ENCODE measurements at regions not wholly inside any gene's neighbourhood (a gene's known extent, or its start where the extent isn't known, plus 50 kb on each side); places are given as distances from the start of the nearest gene placed in this dataset.
A peak's percentile ranks its signal among the peaks of the same experiment; 100 is the strongest.
"Not testable (repeated sequence)": the region's sequence is repeated elsewhere in the genome, so short reads cannot be mapped to it uniquely, and the experiment has no call there.

DNA sequence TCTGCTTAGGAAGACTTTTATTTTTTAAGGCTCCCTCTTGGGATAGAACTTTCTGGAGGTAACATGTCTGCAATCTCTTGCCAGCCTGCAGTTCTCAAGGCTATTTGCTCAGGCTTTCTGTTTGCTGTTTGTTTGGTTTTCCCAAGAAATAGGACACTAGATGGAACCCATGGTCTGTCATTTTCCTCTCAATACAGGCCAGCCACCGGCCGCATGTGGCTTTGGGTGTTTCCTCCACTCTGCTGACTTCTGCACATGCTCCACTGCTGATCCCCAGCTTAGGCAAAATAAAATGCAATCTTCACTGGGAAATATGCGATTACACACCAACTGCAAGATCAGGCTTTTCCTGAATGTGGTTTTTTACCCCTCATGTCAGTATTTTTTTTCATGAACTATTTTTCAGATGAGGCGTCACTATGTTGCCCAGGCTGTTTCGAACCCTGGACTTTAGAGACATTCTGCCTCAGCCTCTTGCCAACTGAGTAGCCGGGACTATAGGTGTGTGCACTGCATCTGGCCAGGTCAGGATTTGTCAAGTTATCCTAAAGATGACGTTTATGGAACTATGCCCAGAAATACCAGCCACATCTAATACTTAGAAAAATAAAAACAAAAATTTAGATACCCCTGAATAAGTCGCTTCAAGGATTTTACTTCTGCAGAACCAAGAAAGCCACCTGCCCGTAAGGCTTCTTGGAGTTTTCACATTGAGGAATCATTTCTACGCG is 94.3 kb upstream of the PABPC3 start:
- H3K4me1 ChIP-seq (ENCODE audit: insufficient read depth, low read length) = peaks cover 11% of the 10 kb centered on the region
- no peaks in the 10 kb centered on the region for H3K36me3 ChIP-seq (ENCODE audit: low read depth, low read length)
- ATAC-seq (no peak), DNase-seq (peak; percentile 28)
- H3K27me3 ChIP-seq (ENCODE audit: low read length) = no peaks in the 10 kb centered on the region
- H3K79me2 ChIP-seq (ENCODE audit: low read length) = no peaks in the 10 kb centered on the region
- no peaks in the 10 kb centered on the region for H4K20me1 ChIP-seq (ENCODE audit: low read length)
- peak overlapping the region; percentile 38; the same call in 1 of the 2 replicates for H2AFZ ChIP-seq (ENCODE audit: low read length)
- no peak overlapping the region for H3K9ac ChIP-seq (ENCODE audit: low read length)
- H3F3A ChIP-seq (ENCODE audit: low read length, unreplicated experiment) = no peaks in the 10 kb centered on the region
- H3K9me2 ChIP-seq (replicated peaks; ENCODE audit: low read length) = no peaks in the 10 kb centered on the region
- POLR2A ChIA-PET (ENCODE audit: unreplicated experiment) = no interaction called here
- no peak overlapping the region for H3K27ac ChIP-seq (ENCODE audit: low read length)
- H3K9me3 ChIP-seq (ENCODE audit: low read length) = no peaks in the 10 kb centered on the region
- CTCF ChIA-PET = interaction anchor here (0.6 to 0.7 kb wide), 2 partner anchors 50 to 282 kb away, joined by 4 to 6 read pairs; no protein-coding TSS in a partner anchor
- H3K4me3 ChIP-seq (ENCODE audit: low read length) = no peak overlapping the region; the same call in 1 of the 2 replicates
- H3K4me2 ChIP-seq (ENCODE audit: low read length) = peak overlapping the region; percentile 49; the same call in 1 of the 2 replicates
- TF ChIP-seq EZH2 (IDR thresholded peaks at IDR 0.05; ENCODE audit: low read length, unreplicated experiment) = no peak
- TF ChIP-seq EZH2phosphoT487 (IDR thresholded peaks at IDR 0.05; ENCODE audit: borderline replicate concordance, low read length) = no peak
- TF ChIP-seq, protein P1, sequence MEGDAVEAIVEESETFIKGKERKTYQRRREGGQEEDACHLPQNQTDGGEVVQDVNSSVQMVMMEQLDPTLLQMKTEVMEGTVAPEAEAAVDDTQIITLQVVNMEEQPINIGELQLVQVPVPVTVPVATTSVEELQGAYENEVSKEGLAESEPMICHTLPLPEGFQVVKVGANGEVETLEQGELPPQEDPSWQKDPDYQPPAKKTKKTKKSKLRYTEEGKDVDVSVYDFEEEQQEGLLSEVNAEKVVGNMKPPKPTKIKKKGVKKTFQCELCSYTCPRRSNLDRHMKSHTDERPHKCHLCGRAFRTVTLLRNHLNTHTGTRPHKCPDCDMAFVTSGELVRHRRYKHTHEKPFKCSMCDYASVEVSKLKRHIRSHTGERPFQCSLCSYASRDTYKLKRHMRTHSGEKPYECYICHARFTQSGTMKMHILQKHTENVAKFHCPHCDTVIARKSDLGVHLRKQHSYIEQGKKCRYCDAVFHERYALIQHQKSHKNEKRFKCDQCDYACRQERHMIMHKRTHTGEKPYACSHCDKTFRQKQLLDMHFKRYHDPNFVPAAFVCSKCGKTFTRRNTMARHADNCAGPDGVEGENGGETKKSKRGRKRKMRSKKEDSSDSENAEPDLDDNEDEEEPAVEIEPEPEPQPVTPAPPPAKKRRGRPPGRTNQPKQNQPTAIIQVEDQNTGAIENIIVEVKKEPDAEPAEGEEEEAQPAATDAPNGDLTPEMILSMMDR (conservative IDR thresholded peaks at IDR 0.05; ENCODE audit: low read depth, low read length) = no peak
- intact Hi-C loops (cut with micrococcal nuclease) = no loop called here
- BruUV-seq (replicated peaks) = no TSS peak

DNA sequence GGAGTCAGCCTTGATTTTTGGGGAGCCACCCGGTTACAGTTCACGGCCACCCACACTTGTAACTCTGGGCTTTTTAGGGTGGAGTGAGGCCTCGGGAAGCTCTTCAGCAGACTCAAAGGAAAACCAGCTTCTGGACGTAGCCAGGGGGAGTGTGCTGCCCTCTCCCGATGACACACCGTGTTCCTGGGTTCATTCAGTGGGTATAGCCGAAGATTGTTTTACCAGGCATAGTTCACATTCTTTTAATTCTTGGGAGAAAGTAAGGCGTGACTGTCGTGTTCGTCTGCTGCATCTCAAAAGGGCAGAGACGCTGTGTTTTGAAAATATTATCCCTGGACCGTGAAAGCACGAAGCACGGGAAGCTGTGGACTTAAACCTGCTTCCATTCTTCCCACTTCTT is 93.6 kb upstream of the PABPC3 start:
- TF ChIP-seq, protein P1 (conservative IDR thresholded peaks at IDR 0.05; ENCODE audit: low read depth, low read length) = 0 out of 2 replicates have a peak, but pooled peaks have one; percentile 28
- CTCF ChIA-PET = interaction anchor here (0.7 kb wide), 1 partner anchor 51 kb away, joined by 6 read pairs; no protein-coding TSS in a partner anchor
- H2AFZ ChIP-seq (ENCODE audit: low read length) = peak overlapping the region; percentile 38; the same call in 1 of the 2 replicates
- H3K4me3 ChIP-seq (ENCODE audit: low read length); H3K9me3 ChIP-seq (ENCODE audit: low read length); POLR2A ChIA-PET (ENCODE audit: unreplicated experiment); BruUV-seq (replicated peaks); H3K9ac ChIP-seq (ENCODE audit: low read length); H3K27ac ChIP-seq (ENCODE audit: low read length); H3K36me3 ChIP-seq (ENCODE audit: low read depth, low read length); H3F3A ChIP-seq (ENCODE audit: low read length, unreplicated experiment); H3K9me2 ChIP-seq (replicated peaks; ENCODE audit: low read length); intact Hi-C loops (cut with micrococcal nuclease); H3K79me2 ChIP-seq (ENCODE audit: low read length); H3K27me3 ChIP-seq (ENCODE audit: low read length); H4K20me1 ChIP-seq (ENCODE audit: low read length): not testable (repeated sequence)
- ATAC-seq (peak; percentile 69), DNase-seq (peak; percentile 64)
- peak overlapping the region; percentile 49 for H3K4me2 ChIP-seq (ENCODE audit: low read length)
- peaks cover 11% of the 10 kb centered on the region for H3K4me1 ChIP-seq (ENCODE audit: insufficient read depth, low read length)

DNA sequence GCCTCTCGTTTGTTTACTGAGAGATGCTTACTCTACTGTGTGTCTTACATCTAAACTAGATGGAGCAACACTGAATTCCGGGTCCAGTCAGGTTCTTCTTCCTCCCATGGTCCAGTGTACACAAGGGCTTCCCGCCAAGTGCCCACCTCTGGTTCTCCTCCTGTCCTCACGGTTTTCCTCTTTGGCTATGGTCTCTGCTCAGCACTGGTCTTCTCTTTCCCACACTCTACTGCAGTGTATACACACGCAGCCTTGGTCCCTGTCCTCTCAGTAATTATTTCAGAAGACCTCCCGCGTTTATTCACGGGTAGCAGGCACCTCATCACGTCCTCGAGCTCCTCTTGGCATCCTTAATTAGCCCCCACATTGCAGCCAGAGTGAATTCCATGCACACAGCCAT is 91.4 kb upstream of the PABPC3 start:
- H3K9ac ChIP-seq (ENCODE audit: low read length); H3K79me2 ChIP-seq (ENCODE audit: low read length); BruUV-seq (replicated peaks); ATAC-seq; H3K4me3 ChIP-seq (ENCODE audit: low read length); intact Hi-C loops (cut with micrococcal nuclease); H3K27me3 ChIP-seq (ENCODE audit: low read length); H4K20me1 ChIP-seq (ENCODE audit: low read length); H3K9me3 ChIP-seq (ENCODE audit: low read length); POLR2A ChIA-PET (ENCODE audit: unreplicated experiment); H3F3A ChIP-seq (ENCODE audit: low read length, unreplicated experiment); H3K27ac ChIP-seq (ENCODE audit: low read length); H2AFZ ChIP-seq (ENCODE audit: low read length); DNase-seq; H3K4me2 ChIP-seq (ENCODE audit: low read length); H3K36me3 ChIP-seq (ENCODE audit: low read depth, low read length); H3K9me2 ChIP-seq (replicated peaks; ENCODE audit: low read length): not testable (repeated sequence)
- CTCF ChIA-PET = interaction anchor here (0.6 to 0.8 kb wide), 2 partner anchors 30 to 335 kb away, joined by 3 to 6 read pairs; no protein-coding TSS in a partner anchor
- peaks cover 11% of the 10 kb centered on the region for H3K4me1 ChIP-seq (ENCODE audit: insufficient read depth, low read length)

All from PC-3 (cell line).